ENCODE measurements at regions not wholly inside any gene's neighbourhood (a gene's known extent, or its start where the extent isn't known, plus 50 kb on each side); places are given as distances from the start of the nearest gene placed in this dataset.

DNA sequence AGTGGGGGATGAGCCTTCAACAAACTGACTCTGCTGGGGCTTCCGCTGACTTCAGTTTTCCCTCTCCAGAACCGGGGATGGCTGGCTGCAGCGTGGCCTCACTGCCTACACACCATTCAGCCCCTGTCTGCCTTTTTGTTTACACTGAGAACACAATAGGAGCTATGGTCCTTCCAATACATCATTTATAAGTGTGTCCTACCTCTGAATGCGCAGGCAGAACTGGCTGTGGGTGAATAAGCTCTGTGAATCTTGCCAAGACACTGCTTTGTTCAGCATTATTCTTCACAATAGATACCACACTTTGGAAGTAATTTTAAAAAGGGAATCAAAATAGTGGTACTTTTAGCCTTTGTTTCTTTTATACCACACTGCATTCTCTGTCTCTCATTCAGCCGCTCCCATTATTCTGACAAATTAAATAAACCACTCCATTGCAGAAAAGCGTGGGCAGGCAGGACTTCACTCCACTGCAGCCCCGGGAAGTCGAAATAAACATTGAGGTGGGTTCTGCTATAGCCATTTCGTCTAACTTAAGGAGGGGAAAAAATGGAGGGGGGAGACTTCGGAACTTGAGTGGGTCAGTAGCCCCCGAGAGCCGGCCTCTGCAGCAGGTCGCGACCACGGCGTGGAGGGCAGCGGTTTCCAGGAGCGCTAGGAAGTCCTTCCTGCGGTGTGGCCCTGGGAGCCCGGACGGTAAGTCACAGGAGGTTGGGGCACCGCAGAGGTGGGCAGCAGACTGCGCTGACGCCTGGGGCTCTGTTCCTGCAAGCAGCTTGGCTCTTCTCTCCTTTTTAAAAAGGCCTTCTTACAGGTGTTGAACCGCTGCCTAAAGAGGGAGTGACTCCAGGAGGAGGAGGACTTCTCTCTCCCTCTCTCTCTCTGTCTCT lies 94.8 kb upstream of the SOX1 start:
- Histone ChIP-seq H3K4me1 (ENCODE audit: control insufficient read depth in 4 of 4, insufficient read depth in 4 of 4, low read length in 3 of 4) (no peaks in the 10 kb centered on the region), H3K9ac (ENCODE audit: low read depth in 1 of 2, low read length in 2 of 2) (no peak overlapping the region), H3K27ac (ENCODE audit: low read depth in 1 of 2, low read length in 2 of 2) (no peak overlapping the region), H3K4me3 (ENCODE audit: low read depth in 1 of 3, low read length in 3 of 3) (no peak overlapping the region), H3K27me3 (ENCODE audit: control insufficient read depth in 4 of 4, insufficient read depth in 4 of 4, low read length in 3 of 4) (peaks cover 0 to 11% (median 2%) of the 10 kb centered on the region in 4 donors), H3K36me3 (ENCODE audit: control insufficient read depth in 4 of 4, insufficient read depth in 3 of 4, low read depth in 1 of 4, low read length in 3 of 4) (no peaks in the 10 kb centered on the region), H3K9me3 (ENCODE audit: control insufficient read depth in 4 of 4, low read length in 3 of 4) (peaks cover 0 to 2% (median 0%) of the 10 kb centered on the region in 4 donors)
- no peak for DNase-seq (ENCODE audit: low spot score)
- WGBS, result 64% methylated on average over 25 of the region's 25 CpGs
- TF ChIP-seq, protein P1, sequence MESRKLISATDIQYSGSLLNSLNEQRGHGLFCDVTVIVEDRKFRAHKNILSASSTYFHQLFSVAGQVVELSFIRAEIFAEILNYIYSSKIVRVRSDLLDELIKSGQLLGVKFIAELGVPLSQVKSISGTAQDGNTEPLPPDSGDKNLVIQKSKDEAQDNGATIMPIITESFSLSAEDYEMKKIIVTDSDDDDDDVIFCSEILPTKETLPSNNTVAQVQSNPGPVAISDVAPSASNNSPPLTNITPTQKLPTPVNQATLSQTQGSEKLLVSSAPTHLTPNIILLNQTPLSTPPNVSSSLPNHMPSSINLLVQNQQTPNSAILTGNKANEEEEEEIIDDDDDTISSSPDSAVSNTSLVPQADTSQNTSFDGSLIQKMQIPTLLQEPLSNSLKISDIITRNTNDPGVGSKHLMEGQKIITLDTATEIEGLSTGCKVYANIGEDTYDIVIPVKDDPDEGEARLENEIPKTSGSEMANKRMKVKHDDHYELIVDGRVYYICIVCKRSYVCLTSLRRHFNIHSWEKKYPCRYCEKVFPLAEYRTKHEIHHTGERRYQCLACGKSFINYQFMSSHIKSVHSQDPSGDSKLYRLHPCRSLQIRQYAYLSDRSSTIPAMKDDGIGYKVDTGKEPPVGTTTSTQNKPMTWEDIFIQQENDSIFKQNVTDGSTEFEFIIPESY (IDR thresholded peaks at IDR 0.05), result no peak

DNA sequence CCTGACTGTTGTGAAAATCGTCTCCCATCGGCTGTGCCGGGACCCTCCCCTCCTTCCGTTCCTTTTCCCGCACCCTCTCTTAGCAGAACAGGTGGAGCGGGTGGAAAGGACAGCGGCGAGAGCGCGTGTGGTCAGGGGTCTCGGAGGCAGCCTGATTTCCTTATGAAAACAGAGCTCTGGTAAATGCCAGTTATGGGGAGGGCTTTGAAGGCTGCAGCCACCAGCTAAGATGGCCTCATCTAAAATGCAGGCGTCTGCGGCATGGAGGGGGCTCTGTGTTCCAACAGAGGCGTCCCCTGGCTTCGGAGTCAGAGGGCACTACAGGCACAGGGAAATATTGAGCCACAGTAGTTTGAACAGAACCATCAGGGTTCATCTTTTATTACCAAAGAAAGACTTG lies 93.8 kb upstream of the SOX1 start:
- H3K27me3 ChIP-seq (ENCODE audit: control insufficient read depth in 4 of 4, insufficient read depth in 4 of 4, low read length in 3 of 4), result peaks cover 0 to 11% (median 2%) of the 10 kb centered on the region in 4 donors
- no peaks in the 10 kb centered on the region for H3K4me1 ChIP-seq (ENCODE audit: control insufficient read depth in 4 of 4, insufficient read depth in 4 of 4, low read length in 3 of 4)
- H3K9me3 ChIP-seq (ENCODE audit: control insufficient read depth in 4 of 4, low read length in 3 of 4), result peaks cover 0 to 2% (median 0%) of the 10 kb centered on the region in 4 donors
- no peaks in the 10 kb centered on the region for H3K36me3 ChIP-seq (ENCODE audit: control insufficient read depth in 4 of 4, insufficient read depth in 3 of 4, low read depth in 1 of 4, low read length in 3 of 4)
- 38% methylated on average over 15 of the region's 15 CpGs for WGBS
- no peak for DNase-seq (ENCODE audit: low spot score)
- H3K4me3 ChIP-seq (ENCODE audit: low read depth in 1 of 3, low read length in 3 of 3), result no peak overlapping the region
- no peak overlapping the region for H3K27ac ChIP-seq (ENCODE audit: low read depth in 1 of 2, low read length in 2 of 2)
- TF ChIP-seq GABPA (IDR thresholded peaks at IDR 0.05 in 1 of 2, conservative IDR thresholded peaks at IDR 0.05 in 1 of 2), result no peak
- TF ChIP-seq, protein P2, sequence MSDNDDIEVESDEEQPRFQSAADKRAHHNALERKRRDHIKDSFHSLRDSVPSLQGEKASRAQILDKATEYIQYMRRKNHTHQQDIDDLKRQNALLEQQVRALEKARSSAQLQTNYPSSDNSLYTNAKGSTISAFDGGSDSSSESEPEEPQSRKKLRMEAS (IDR thresholded peaks at IDR 0.05), result no peak
- TF ChIP-seq, protein P3, sequence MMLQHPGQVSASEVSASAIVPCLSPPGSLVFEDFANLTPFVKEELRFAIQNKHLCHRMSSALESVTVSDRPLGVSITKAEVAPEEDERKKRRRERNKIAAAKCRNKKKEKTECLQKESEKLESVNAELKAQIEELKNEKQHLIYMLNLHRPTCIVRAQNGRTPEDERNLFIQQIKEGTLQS (IDR thresholded peaks at IDR 0.05), result no peak
- TF ChIP-seq SP1 (IDR thresholded peaks at IDR 0.05), result no peak
- no peak for TF ChIP-seq TAF1 (conservative IDR thresholded peaks at IDR 0.05)
- no peak for TF ChIP-seq HNF4A (conservative IDR thresholded peaks at IDR 0.05)
- no peak for TF ChIP-seq RAD21 (IDR thresholded peaks at IDR 0.05)
- TF ChIP-seq FOXA2 (IDR thresholded peaks at IDR 0.05), result no peak
- TF ChIP-seq FOXA1 (IDR thresholded peaks at IDR 0.05), result no peak
- TF ChIP-seq, protein P4, sequence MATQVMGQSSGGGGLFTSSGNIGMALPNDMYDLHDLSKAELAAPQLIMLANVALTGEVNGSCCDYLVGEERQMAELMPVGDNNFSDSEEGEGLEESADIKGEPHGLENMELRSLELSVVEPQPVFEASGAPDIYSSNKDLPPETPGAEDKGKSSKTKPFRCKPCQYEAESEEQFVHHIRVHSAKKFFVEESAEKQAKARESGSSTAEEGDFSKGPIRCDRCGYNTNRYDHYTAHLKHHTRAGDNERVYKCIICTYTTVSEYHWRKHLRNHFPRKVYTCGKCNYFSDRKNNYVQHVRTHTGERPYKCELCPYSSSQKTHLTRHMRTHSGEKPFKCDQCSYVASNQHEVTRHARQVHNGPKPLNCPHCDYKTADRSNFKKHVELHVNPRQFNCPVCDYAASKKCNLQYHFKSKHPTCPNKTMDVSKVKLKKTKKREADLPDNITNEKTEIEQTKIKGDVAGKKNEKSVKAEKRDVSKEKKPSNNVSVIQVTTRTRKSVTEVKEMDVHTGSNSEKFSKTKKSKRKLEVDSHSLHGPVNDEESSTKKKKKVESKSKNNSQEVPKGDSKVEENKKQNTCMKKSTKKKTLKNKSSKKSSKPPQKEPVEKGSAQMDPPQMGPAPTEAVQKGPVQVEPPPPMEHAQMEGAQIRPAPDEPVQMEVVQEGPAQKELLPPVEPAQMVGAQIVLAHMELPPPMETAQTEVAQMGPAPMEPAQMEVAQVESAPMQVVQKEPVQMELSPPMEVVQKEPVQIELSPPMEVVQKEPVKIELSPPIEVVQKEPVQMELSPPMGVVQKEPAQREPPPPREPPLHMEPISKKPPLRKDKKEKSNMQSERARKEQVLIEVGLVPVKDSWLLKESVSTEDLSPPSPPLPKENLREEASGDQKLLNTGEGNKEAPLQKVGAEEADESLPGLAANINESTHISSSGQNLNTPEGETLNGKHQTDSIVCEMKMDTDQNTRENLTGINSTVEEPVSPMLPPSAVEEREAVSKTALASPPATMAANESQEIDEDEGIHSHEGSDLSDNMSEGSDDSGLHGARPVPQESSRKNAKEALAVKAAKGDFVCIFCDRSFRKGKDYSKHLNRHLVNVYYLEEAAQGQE (IDR thresholded peaks at IDR 0.05), result no peak
- TF ChIP-seq JUND (IDR thresholded peaks at IDR 0.05), result no peak
- H3K9ac ChIP-seq (ENCODE audit: low read depth in 1 of 2, low read length in 2 of 2), result no peak overlapping the region

Measured in liver (tissue), 7 donors.